Nephron progenitor cell (in vitro differentiated cells): ENCODE measurements at regions not wholly inside any gene's neighbourhood (a gene's known extent, or its start where the extent isn't known, plus 50 kb on each side); places are given as distances from the start of the nearest gene placed in this dataset.

Source experiments
- DNase-seq: peaks from one replicate; pipeline ENCODE4 v3.0.0; 2021
- H3K27ac Mint-ChIP-seq: 2 replicates; pipeline ENCODE4 v1.8.0; 2021; ENCODE audit warnings: mild to moderate bottlenecking, moderate library complexity, mixed read lengths
- H3K27me3 Mint-ChIP-seq: 2 replicates; pipeline ENCODE4 v1.8.0; 2021; ENCODE audit warnings: mild to moderate bottlenecking, low read depth, mixed read lengths; ENCODE audit not compliant: poor library complexity
- H3K36me3 Mint-ChIP-seq: 2 replicates; pipeline ENCODE4 v1.8.0; 2021; ENCODE audit warnings: low read depth, mixed read lengths
- H3K4me1 Mint-ChIP-seq: 2 replicates; pipeline ENCODE4 v1.8.0; 2021; ENCODE audit warnings: mixed read lengths
- H3K4me3 Mint-ChIP-seq: 2 replicates; pipeline ENCODE4 v1.8.0; 2021; ENCODE audit warnings: mild to moderate bottlenecking, moderate library complexity, mixed read lengths
- H3K9me3 Mint-ChIP-seq: 2 replicates; pipeline ENCODE4 v1.8.0; 2021; ENCODE audit warnings: mild to moderate bottlenecking, moderate library complexity, mixed read lengths
- CTCF ChIP-seq: fragments of 200-600 bp; sonication (generic); IDR thresholded peaks from 2 replicates; pipeline ENCODE4 v1.5.0; 2021; ENCODE audit warnings: antibody characterized with exemption

GRCh38 chr12:83414981-83415380 lies 728.3 kb downstream of the TMTC2 start:
- Mint-ChIP-seq H3K9me3 (peaks cover 17% of the 10 kb centered on the region), H3K27me3 (no peaks in the 10 kb centered on the region), H3K27ac (no peak overlapping the region), H3K36me3 (no peaks in the 10 kb centered on the region), H3K4me3 (no peak overlapping the region), H3K4me1 (no peaks in the 10 kb centered on the region)
- no peak for TF ChIP-seq CTCF
- DNase-seq, result no peak

GRCh38 chr12:83408851-83409250 lies 722.1 kb downstream of the TMTC2 start:
- no peaks in the 10 kb centered on the region for H3K4me1 Mint-ChIP-seq
- H3K36me3 Mint-ChIP-seq, result no peaks in the 10 kb centered on the region
- H3K4me3 Mint-ChIP-seq, result no peak overlapping the region
- DNase-seq, result no peak
- H3K9me3 Mint-ChIP-seq, result peaks cover 10% of the 10 kb centered on the region
- no peaks in the 10 kb centered on the region for H3K27me3 Mint-ChIP-seq
- H3K27ac Mint-ChIP-seq, result no peak overlapping the region
- TF ChIP-seq CTCF, result no peak

- no peak overlapping the region for H3K4me3 Mint-ChIP-seq
- H3K27ac Mint-ChIP-seq, result no peak overlapping the region
- no peaks in the 10 kb centered on the region for H3K36me3 Mint-ChIP-seq
- no peak for TF ChIP-seq CTCF
- no peak for DNase-seq
- no peaks in the 10 kb centered on the region for H3K27me3 Mint-ChIP-seq
- peaks cover 10% of the 10 kb centered on the region for H3K9me3 Mint-ChIP-seq
- no peaks in the 10 kb centered on the region for H3K4me1 Mint-ChIP-seq
Observed at GRCh38 chr12:83408146-83408545, 721.4 kb downstream of the TMTC2 start.

GRCh38 chr12:83404521-83404920 lies 717.8 kb downstream of the TMTC2 start:
- DNase-seq, result no peak

GRCh38 chr12:83390186-83390585 lies 703.5 kb downstream of the TMTC2 start:
- Mint-ChIP-seq H3K9me3 (no peaks in the 10 kb centered on the region), H3K27ac (no peak overlapping the region), H3K36me3 (no peaks in the 10 kb centered on the region), H3K4me1 (no peaks in the 10 kb centered on the region), H3K4me3 (no peak overlapping the region), H3K27me3 (no peaks in the 10 kb centered on the region)
- no peak for DNase-seq
- no peak for TF ChIP-seq CTCF

More at GRCh38 chr12:83404521-83404920, 717.8 kb downstream of the TMTC2 start:
- no peak for TF ChIP-seq CTCF
- H3K4me1 Mint-ChIP-seq, result no peaks in the 10 kb centered on the region
- H3K27me3 Mint-ChIP-seq, result no peaks in the 10 kb centered on the region
- no peaks in the 10 kb centered on the region for H3K36me3 Mint-ChIP-seq
- no peaks in the 10 kb centered on the region for H3K9me3 Mint-ChIP-seq
- H3K4me3 Mint-ChIP-seq, result no peak overlapping the region
- H3K27ac Mint-ChIP-seq, result no peak overlapping the region

- Mint-ChIP-seq H3K36me3 (no peaks in the 10 kb centered on the region), H3K9me3 (no peaks in the 10 kb centered on the region), H3K4me1 (no peaks in the 10 kb centered on the region), H3K27me3 (no peaks in the 10 kb centered on the region), H3K4me3 (no peak overlapping the region), H3K27ac (no peak overlapping the region)
- TF ChIP-seq CTCF, result peak; percentile 52
- DNase-seq, result peak; percentile 33
Observed at GRCh38 chr12:83389237-83389996, 702.7 kb downstream of the TMTC2 start.
